Hematopoietic multipotent progenitor cell treated with erythropoietin and hydrocortisone succinate and interleukin-3 and kit ligand, for 15 days (in vitro differentiated cells): ENCODE measurements at regions not wholly inside any gene's neighbourhood (a gene's known extent, or its start where the extent isn't known, plus 50 kb on each side); places are given as distances from the start of the nearest gene placed in this dataset.

ENCODE experiments used
- DNase-seq: peaks from one replicate; pipeline ENCODE4 v3.0.0-alpha.2; 2015; ENCODE audit warnings: low spot score

DNA sequence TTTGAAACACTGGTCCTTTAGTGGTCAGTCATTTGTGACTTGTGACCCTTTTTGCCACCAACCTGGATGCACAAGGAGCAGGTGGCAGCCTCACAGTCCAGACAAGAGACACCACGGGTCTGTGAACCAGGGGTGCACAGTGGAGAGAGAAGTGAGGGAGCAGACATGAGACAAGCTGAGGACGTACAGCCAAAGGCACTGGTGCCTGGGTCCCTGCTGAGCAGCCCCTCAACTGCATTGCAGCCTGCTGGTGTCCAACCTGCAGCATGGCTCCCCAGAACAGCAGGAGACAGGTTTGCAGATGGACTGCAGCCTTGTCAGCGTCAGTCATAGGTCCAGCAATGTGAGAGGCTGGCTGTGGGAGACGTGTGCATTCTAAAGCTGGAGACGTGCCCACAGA, 124.2 kb upstream of the FSTL4 start:
- no peak for DNase-seq

DNA sequence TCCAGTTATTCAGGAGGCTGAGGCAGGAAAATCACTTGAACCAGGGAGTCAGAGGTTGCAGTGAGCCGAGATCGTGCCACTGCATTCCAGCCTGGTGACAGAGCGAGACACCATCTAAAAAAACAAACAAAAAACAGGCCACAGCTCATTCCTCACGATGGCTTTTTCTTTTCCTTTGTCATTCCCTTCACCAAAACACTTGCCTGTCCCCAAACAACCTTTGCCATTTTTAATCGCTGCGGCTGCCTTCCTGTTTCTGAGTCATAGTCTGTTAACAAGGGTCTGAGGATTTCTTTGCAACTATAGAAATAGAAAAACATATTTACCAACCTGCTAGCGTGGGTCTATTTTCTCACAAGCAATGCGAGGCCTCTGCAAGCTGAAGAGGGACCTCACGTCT, 123.0 kb upstream of the FSTL4 start:
- no peak for DNase-seq

DNA sequence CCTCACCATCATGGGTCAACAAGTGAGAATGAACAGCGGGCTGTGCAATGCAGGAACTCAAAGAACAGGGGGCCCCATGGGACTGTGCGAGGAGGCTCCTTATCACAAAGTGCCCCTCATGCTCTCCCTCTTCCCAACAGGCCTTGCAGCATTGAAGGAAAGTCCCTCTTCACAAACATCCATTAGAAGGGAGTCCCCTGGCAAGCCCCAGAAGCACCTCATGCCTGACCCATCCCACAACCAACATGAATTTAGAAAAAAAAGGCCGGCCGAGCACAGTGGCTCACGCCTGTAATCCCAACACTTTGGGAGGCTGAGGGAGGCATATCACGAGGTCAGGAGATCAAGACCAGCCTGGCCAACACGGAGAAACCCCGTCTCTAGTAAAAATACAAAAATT, 122.6 kb upstream of the FSTL4 start:
- DNase-seq, result no peak

DNA sequence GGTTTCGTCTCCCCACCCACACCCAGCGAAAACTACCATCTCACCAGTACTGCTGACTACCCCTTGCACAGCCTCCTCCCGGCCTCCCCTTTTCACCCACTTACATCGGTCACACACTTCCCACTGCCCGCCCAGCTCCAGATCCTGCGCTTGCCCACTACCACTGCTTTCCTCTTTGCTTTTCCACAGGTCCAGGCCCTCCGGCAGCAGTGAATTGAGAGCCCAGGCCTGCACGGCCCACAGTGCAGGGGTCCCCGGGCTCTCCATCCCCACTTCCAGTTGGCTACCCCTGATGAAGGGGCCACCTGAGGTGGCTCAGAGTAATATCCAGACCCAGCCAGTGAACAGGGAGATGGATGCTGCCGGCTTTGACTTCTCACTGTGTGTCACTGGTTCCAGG, 120.2 kb upstream of the FSTL4 start:
- DNase-seq, result no peak

DNA sequence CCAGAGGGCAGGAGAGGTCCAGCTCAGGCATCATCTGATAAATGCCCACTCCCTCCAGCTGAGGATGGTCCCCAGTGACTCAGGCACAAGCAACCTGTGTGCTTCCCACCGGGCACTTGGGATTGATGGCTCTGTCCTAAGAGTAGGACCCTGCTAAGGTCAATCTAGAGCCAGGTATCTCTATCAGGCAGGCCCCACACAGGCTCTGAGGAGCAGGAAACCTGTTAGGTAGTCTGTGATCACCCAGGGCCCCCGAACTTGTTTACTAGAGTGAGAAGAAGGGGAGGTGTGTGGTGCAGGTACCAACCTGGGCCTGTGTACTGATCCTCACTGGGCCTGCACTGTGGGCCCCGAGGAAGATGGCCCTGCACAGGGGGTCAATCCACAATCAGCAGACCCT, 119.6 kb upstream of the FSTL4 start:
- no peak for DNase-seq

DNA sequence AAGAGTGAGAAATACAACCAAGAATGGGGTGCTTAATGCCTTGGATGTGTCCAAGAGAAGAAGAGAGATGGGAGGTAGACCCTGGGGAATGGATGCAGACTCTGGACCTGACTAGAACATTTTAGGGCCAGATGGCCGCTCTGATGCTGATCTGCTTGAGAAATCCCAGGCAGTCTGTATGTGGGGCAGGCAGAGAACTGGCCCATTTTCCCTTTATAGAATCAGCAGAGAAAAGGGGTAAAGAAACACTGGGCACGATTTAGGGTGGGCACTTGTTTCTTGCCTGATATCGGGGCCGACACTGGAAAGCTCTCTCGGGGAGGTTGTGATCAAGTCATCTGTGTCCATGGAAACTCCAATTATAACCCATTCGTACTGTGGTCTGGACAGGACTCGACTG, 118.5 kb upstream of the FSTL4 start:
- no peak for DNase-seq

DNA sequence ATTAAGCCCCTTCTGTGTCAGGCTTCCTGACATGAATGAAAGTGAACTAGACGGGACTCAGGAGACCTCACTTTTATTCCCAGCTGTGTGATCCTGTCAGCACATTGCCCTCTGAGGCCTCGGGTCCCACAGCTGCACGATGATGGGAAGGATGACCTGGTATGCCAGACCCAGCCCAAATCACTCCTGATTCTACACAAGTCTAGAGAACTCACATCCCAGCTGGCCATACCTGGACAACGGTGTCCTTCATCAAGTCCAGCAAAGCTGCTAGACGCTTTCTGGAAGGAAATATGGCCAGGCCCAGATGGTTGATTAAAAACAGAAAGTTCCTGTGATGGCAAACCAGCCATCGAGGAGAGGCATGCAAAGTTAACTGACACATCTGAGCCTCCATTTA, 118.0 kb upstream of the FSTL4 start:
- DNase-seq, result no peak

DNA sequence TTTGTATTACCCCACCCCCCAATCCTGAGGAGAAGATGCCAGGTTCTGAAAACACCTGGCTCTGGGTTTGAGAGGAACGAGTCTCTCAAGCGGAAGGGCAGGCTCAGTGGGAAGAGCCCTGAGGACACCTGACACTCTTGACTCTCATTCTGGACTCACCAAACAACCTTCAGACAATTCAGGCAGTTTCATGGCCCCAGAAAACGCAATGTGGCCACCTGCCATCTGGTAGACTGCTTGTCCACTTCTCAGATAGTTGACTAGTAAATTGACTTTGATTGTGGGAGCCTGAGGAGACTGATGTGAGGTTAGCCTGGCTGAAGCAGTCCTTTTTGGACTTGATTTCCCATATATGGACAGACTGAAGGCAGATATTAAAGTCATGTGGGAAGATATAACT, 117.5 kb upstream of the FSTL4 start:
- DNase-seq, result no peak

DNA sequence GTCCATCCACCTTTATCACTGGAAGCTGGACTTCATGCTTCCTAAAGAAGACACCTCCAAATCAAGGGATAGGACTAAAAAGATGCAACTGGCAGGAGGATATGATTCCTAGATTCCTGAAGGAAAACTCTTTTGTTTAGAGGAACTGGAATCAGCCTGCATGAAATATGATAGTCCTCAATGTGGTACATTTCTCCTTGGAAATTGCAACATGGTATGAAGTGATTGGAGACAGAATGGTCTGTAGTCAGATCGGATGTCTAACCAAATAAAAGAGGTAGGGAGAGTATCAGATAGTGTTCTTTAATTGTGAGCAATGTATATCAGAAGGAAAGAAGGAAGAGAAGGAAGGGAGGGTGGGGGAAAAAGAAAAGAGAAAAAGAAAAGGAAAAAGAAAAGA, 116.1 kb upstream of the FSTL4 start:
- DNase-seq, result no peak

DNA sequence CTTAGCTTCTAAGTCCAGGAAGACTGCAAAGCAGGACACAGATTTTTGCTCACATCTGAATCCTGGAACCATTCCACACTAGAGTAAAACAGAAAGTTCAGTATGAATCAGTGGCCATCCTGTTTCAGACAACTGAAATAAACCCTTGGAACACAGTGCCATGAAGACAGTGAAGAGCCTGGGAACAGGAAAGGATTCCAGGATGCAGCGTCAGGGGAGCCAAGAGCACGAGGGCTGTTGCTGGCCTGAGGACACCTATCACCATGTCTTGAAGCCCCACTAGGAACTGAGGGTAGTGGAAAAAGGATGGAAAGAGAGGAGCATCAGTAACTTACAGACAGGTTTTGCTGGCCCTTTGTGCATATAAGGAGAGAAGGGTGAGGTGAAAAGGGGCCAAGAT, 115.3 kb upstream of the FSTL4 start:
- DNase-seq, result no peak

DNA sequence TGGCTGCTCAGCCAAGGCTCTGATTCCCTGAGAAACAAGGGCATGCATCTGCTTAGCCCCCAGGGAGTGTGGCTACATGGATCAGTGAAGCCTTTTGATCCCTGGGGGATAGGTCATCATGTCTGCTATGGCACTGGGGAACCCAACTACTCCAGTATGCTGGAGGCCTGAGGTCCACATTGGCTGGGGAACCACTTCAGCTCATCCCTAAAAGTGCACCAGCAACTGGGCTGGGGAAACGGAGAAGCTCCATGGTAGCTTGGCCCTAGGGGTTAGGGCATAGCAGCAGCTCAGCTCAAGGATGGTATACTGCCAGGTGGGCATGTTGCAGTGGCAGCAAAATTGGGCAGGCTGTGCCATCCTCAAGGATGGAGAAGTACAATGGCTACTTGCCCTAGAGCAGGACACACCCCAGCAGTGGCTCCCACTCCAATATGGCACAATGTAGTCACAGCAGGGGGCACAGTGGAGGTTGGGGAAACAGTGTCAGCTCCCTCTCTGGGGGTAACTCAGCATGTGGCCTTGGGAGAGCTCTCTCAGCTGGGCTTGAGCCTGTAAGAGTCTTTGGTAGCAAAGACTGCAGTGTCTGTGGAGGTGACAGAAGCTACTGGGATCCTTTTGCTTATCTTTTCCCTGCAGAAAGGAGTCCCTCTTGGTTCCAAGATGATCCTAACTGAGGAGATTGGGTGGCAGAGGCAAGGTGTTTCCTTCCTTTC, 111.5 kb upstream of the FSTL4 start:
- no peak for DNase-seq

DNA sequence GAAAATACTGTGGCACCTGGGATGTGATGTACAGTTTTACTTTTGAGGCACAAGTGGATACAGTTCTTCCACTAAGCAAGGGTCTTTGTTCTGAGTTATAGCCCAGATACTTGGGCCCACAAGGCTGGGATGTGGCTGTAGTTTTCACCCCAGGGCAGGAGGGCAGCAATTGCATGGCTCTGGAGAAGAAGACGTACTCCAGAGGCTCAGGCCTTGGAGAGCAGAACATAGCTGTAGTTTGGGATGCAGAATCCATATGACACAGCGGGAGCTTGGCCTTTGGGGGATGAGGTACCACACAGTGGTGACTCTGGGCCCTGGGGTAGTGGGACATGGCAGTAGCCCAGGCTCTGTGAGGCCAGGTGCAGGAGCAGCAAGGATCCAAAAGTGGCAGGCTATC, 110.8 kb upstream of the FSTL4 start:
- no peak for DNase-seq

DNA sequence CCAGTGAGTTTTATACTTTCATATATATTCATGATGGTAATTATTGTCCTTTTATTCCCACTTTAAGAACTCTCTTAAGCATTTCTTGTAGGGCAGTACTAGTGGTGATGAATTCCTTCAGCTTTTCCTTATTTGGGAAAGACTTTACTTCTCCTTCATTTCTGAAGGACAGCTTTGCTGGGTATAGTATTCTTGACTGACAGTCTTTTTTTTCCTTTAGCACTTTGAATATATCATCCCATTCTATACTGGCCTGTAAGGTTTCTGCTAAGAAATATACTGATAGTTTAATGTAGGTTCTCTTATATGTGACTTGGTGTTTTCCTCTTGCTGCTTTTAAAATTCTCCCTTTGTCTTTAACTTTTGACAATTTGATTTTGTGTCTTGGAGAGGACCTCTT, 109.0 kb upstream of the FSTL4 start:
- no peak for DNase-seq

DNA sequence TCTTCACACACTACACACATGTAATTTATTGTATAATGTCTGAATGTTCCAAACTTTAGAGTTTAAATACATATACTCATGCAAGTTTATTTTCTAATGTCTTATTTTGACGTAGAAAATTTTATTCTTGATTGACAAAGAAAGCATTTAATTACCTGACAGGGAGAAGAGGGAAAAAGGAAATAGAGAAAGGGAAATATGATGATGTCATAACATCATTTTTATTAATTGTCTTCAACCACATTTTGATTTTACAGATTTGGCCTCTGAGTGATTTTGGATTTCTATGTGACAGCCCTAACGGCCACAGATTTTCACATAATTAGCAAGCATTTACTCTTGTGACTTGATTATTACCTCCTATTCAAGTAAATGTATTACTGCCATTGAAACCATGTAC, 106.1 kb upstream of the FSTL4 start:
- DNase-seq, result no peak

DNA sequence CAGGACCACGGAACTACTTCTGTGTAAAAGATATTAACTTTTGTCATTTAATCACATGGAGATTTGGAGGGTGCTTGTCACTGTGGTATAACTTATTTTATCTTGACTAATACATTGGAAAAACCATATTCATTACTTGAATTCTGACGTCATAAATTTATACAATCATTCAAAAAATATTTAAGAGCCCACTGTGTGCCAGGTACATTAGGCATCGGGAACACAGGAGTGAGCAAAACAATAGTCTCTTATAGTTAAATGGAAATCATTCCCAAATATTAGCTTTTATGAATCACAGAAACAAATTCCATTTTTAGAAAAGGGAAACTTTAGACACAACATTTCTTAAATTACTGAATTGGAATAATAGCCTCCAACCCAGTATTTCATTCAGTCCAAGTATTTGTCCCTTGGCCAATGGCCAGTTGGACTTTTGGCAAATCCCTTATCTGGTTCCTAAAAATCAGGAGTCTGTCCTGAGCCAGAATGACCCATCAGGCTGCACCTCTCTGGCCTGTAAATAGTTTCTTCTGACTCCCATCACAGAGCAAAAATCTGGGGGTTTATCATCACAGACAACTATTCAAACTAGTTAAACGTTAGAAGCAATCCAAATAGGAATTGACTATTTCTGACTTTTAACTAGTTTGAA, 104.3 kb upstream of the FSTL4 start:
- no peak for DNase-seq

DNA sequence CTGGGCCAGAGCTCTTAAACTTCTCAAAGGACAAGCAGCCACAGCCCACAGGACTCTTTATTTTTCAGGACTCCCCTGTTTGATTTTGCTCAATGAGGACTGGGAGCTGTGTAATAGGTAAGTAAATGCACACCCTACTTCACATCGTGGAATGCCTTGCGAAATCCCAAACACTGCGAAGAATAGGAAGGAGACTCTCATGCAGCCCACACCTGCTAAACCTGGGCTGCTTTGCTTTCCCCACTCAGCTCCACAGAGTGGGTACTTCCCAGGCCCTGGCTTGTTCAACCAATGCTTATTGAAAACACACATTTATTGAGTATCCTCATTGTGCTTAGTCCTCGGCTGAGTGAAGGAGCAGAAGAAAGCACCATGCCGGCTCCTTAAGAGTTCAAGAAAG, 103.3 kb upstream of the FSTL4 start:
- no peak for DNase-seq

DNA sequence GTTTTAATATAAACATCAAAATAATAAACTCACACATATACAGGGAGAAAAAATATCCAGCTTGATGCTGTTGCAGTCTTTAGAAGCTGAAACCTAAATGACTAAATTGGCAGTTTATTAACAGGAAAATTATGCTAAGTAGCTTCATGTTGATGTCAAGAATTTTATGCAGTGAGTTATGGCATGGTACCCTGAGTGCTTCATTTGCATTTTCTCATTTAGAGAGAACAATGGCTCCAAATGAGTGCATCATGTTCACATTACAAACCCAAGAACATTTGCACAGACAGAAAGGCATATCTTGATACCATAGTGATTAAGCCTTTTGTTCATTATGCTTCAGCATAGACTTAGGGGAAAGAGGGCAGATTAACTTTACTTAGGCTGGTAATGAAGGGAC, 102.9 kb upstream of the FSTL4 start:
- DNase-seq, result no peak

DNA sequence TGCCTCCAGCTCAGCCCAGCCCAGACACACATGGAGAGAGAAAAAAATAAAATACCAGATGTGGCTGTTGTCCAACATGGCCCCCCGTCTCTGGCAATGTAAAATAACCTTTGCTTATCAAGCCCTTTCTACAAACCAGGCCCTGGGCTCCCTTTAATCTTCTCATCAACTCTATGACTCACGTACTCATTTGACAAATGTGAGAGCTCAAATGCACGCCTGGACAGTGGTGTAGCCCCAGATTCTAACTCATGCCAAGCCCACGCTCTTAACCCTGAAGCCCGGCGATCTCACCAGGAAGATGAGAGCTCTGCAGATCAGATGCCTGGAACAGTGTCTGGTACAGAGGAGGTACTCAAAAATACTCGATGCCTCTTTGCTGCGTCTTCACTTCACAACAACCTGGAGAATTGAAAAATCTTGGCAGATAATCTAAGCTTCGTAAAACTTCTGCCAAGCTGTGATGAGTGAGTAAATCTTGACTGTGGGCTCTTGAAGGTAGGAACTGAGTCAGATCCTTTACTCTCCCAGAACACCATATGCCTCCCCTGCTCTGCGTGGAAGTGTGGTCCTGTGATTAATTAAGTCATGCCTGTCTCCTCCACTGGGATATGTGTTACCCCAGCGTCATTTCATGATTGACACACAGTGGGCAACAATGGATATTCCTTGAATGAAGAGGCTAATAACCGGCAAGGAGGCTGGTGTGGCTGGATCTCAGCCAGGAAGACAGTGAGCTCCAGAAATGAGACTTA, 102.0 kb upstream of the FSTL4 start:
- no peak for DNase-seq

DNA sequence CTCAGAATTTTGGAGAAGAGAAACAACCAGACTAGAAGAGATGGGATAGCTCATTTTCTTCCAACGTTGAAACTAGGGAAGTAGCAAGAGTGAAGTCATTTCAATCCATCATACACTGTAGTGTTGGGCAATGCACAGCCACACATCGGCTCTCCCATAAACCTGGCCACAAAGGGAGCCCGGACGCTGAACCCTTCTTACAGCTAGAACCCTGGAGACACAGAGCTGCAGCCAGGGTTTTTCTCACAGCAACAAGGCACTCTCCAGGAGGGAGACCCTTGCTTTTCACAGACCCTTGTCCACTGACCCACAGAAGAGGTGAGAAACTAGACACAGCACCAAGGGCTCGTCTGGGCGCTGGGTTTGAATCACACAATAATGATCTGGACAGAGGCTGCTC, 101.4 kb upstream of the FSTL4 start:
- DNase-seq, result no peak

DNA sequence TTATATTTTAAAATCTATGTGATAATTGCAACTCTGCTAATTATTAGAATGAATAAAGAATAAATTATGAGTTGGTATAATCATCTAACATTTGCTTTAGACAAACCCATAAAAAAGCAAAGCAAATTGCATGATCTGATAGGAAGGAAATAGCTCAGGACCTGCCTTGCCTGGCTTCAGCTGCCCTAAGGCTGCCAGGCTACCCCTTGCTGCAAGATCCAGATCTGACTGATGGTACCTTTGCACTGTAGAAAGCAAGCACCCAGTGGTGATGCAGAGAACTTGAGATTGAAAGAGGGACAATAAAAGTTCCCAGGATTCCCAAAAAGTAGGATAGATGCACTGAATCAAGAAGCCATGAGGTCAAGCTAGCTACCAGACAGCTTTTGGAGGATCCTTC, 100.9 kb upstream of the FSTL4 start:
- no peak for DNase-seq

DNA sequence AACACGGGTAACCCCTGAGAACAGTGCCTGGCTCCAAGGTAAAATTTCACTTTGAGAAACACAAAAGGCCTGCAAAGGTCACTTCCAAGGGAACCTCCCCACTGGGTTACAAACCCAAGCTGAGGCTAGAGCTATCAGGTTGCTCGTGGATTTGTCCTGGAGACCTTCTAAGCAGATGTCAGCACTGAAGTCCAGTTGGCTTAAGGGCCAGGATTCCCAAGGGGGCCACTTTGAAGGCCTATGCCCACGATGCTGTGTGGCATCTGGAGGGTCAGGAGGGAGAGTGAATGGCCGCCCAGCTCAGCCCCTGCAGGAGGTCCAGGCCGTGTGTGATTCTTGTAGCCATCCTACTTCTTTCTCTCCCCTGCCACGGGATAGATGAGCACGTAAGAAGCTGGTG, 100.2 kb upstream of the FSTL4 start:
- DNase-seq, result no peak

DNA sequence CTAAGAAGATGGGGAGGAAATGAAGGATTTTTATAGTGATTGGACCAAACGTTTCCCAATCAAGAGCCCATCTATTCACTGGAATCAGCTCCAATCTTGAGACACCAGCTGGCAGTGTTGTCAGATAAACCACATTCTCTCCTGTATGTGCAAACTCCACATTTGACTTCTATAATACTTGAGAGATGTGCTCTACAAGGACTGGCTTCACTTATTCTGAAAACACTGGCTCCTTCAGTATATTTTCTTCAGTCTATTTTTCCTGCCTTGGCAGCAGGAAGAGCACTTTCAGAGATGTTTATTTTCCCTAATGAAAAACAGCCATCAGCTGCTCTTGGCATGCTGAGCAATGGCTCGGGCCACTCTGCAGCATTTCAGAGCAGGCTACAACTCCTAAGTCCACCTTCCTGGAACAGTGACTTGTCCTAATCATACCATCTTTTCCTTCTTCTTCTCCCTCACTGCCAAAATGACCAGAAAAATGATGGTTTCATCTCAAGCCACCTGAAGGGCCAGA, 96.9 kb upstream of the FSTL4 start:
- no peak for DNase-seq

DNA sequence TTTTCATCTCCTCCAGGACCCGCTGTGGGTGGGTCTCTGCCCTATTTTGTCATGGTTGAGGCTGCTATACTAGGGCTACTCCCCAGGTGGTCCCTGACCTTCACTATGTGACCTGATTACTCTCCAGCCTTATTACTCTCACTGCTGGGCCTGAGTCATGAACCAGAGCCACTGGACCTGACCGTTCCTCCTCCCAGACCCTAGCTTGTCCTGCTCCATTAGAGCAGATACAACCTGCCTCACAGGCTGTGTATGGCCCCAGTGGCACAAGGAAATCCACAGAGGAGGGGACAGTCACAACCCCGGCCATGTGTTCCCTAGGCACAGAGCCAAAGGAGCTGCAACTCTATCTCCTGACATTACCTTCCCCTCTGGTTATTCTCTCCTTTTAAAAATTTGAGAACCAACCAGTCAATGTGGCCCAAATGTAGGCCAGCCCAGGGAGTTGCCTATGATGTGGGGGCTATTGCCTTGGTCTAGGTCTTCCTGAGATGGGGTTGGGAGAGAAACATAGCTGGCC, 96.0 kb upstream of the FSTL4 start:
- DNase-seq, result no peak
